ENCODE measurements at regions not wholly inside any gene's neighbourhood (a gene's known extent, or its start where the extent isn't known, plus 50 kb on each side); places are given as distances from the start of the nearest gene placed in this dataset.

- no peak overlapping the region for H3K4me3 ChIP-seq (replicated peaks; ENCODE audit: insufficient read depth, low read length)
- no peaks in the 10 kb centered on the region for H3K27me3 ChIP-seq (ENCODE audit: insufficient read depth, poor library complexity, severe bottlenecking)
- TF ChIP-seq SPI1 (IDR thresholded peaks at IDR 0.05; ENCODE audit: borderline replicate concordance, low read depth), result no peak
- no peak for TF ChIP-seq GABPA (IDR thresholded peaks at IDR 0.05; ENCODE audit: low read depth)
- TF ChIP-seq CTCF (IDR thresholded peaks at IDR 0.05; ENCODE audit: insufficient read depth, low read length), result no peak
- no peak for TF ChIP-seq POLR2AphosphoS5 (IDR thresholded peaks at IDR 0.05; ENCODE audit: low read depth)
- no peak for TF ChIP-seq REST (IDR thresholded peaks at IDR 0.05; ENCODE audit: insufficient replicate concordance, low read depth)
- DNase-seq (ENCODE audit: low read depth in 1 of 2, low spot score in 1 of 2), result no peak
- no peak overlapping the region for H3K27ac ChIP-seq (replicated peaks)
Measured at GRCh38 chr3:181916013-181916412, 204.3 kb downstream of the SOX2 start.

DNA sequence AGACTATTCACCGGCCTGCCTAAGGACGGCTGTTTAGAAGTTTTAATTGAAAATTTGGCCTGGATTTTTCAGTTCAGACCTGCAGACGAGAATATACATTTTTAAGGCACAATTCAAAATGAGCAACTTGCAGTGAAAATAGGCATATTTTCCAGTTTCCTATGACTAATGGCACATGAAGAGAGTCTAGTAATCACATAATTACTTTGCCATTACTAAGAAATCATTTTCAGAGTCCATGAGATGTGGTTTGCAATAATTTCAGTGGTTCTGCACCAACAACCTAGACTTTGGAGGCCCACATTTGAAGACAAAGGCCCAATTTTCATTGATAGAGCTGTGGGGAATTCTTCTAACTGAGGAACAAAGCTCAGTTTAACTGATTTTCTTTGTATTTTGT is 205.3 kb downstream of the SOX2 start:
- H3K27ac ChIP-seq (replicated peaks), result no peak overlapping the region
- H3K27me3 ChIP-seq (ENCODE audit: insufficient read depth, poor library complexity, severe bottlenecking), result no peaks in the 10 kb centered on the region
- TF ChIP-seq GABPA (IDR thresholded peaks at IDR 0.05; ENCODE audit: low read depth) (no peak), SPI1 (IDR thresholded peaks at IDR 0.05; ENCODE audit: borderline replicate concordance, low read depth) (no peak), CTCF (IDR thresholded peaks at IDR 0.05; ENCODE audit: insufficient read depth, low read length) (no peak), POLR2AphosphoS5 (IDR thresholded peaks at IDR 0.05; ENCODE audit: low read depth) (no peak), REST (IDR thresholded peaks at IDR 0.05; ENCODE audit: insufficient replicate concordance, low read depth) (no peak)
- no peak for DNase-seq (ENCODE audit: low read depth in 1 of 2, low spot score in 1 of 2)
- no peak overlapping the region for H3K4me3 ChIP-seq (replicated peaks; ENCODE audit: insufficient read depth, low read length)

- no peak for DNase-seq (ENCODE audit: low read depth in 1 of 2, low spot score in 1 of 2)
- H3K4me3 ChIP-seq (replicated peaks; ENCODE audit: insufficient read depth, low read length), result no peak overlapping the region
- no peaks in the 10 kb centered on the region for H3K27me3 ChIP-seq (ENCODE audit: insufficient read depth, poor library complexity, severe bottlenecking)
- TF ChIP-seq GABPA (IDR thresholded peaks at IDR 0.05; ENCODE audit: low read depth) (no peak), POLR2AphosphoS5 (IDR thresholded peaks at IDR 0.05; ENCODE audit: low read depth) (no peak), CTCF (IDR thresholded peaks at IDR 0.05; ENCODE audit: insufficient read depth, low read length) (no peak), SPI1 (IDR thresholded peaks at IDR 0.05; ENCODE audit: borderline replicate concordance, low read depth) (no peak), REST (IDR thresholded peaks at IDR 0.05; ENCODE audit: insufficient replicate concordance, low read depth) (no peak)
- H3K27ac ChIP-seq (replicated peaks), result no peak overlapping the region
Measured at GRCh38 chr3:181919375-181919774, 207.7 kb downstream of the SOX2 start.

All from HL-60 (cell line).